Hypothalamus (tissue), 51 donors: ENCODE measurements at regions not wholly inside any gene's neighbourhood (a gene's known extent, or its start where the extent isn't known, plus 50 kb on each side); places are given as distances from the start of the nearest gene placed in this dataset.
"Not testable (repeated sequence)": the region's sequence is repeated elsewhere in the genome, so short reads cannot be mapped to it uniquely, and the experiment has no call there.

Experiments used
- DNase-seq, 51 donors: peaks; one replicate each; lab custom pipeline; 2025; lab: John Stamatoyannopoulos, UW

- peak in 2 of 51 donors; percentile 13 to 51 for DNase-seq
Observed at GRCh38 chr2:238596571-238597551, 170.1 kb downstream of the ASB1 start.

GRCh38 chr2:238597638-238598528, 171.2 kb downstream of the ASB1 start:
- DNase-seq: no peak

- no peak for DNase-seq
Observed at GRCh38 chr2:238598802-238599530, 172.2 kb downstream of the ASB1 start.

- no peak for DNase-seq
Observed at GRCh38 chr2:238599549-238600505, 173.1 kb downstream of the ASB1 start.

GRCh38 chr2:238600506-238601432, 174.0 kb downstream of the ASB1 start:
- no peak for DNase-seq

- peak in 1 of 51 donors; percentile 12 for DNase-seq
Observed at GRCh38 chr2:238601433-238602222, 174.9 kb downstream of the ASB1 start.

- no peak for DNase-seq
Observed at GRCh38 chr2:238602223-238602960, 175.7 kb downstream of the ASB1 start.

- no peak for DNase-seq
Observed at GRCh38 chr2:238603596-238603995, 176.9 kb downstream of the ASB1 start.

GRCh38 chr2:238606311-238606710, 179.6 kb downstream of the ASB1 start:
- no peak for DNase-seq

- no peak for DNase-seq
Observed at GRCh38 chr2:238613610-238614009, 186.9 kb downstream of the ASB1 start.

GRCh38 chr2:238614376-238614775, 187.6 kb downstream of the ASB1 start:
- no peak for DNase-seq

GRCh38 chr2:238615187-238615586, 188.5 kb downstream of the ASB1 start:
- no peak for DNase-seq

- DNase-seq: no peak
Observed at GRCh38 chr2:238616681-238617080, 190.0 kb downstream of the ASB1 start.

GRCh38 chr2:238618494-238619283, 192.0 kb downstream of the ASB1 start:
- DNase-seq: not testable (repeated sequence)

- no peak for DNase-seq
Observed at GRCh38 chr2:238627899-238628298, 201.2 kb downstream of the ASB1 start.

- no peak for DNase-seq
Observed at GRCh38 chr2:238629064-238629463, 202.3 kb downstream of the ASB1 start.
